Hepatocyte (in vitro differentiated cells): ENCODE measurements at regions not wholly inside any gene's neighbourhood (a gene's known extent, or its start where the extent isn't known, plus 50 kb on each side); places are given as distances from the start of the nearest gene placed in this dataset.

Experiments
- EZH2phosphoT487 ChIP-seq: fragments of 200-600 bp; sonication (generic); IDR thresholded peaks from one replicate; pipeline ENCODE4 v1.6.1; 2018; ENCODE audit warnings: antibody characterized with exemption, mild to moderate bottlenecking, low read depth, moderate library complexity; ENCODE audit not compliant: unreplicated experiment, severe bottlenecking
- TF ChIP-seq, protein P1 (sequence below): fragments of 200-600 bp; sonication (generic); IDR thresholded peaks from 2 replicates; pipeline ENCODE4 v1.5.1; 2016; ENCODE audit warnings: antibody characterized with exemption, mild to moderate bottlenecking; ENCODE audit not compliant: poor library complexity

DNA sequence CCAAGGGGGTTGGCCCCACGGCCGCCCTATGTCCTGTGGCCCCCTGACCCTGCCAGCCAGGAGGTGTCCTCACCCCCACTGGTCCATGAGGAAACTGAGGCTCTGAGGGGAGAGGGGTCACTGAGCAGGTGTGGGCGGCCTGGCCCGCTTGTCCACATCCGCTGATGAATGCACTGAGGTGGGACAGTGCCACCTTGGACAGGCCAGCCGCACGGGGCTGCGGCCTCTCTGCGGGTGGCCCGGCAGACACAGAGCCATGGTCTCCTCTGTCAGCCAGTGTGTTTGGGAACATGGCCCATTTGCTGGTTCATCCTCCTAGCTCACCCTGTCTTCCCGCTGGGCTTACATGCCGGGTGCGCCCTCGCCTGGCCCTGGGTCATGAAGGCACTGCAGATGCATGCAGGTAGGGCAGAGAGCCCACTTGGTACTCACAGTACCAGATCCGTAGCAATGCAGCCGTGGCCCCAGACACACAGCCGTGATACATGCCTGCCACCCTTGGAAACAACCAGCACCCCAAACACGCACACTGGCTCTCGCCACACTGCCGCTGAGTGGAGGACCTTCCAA, 93.9 kb downstream of the ENGASE start:
- TF ChIP-seq EZH2phosphoT487 = no peak
- TF ChIP-seq, protein P1, sequence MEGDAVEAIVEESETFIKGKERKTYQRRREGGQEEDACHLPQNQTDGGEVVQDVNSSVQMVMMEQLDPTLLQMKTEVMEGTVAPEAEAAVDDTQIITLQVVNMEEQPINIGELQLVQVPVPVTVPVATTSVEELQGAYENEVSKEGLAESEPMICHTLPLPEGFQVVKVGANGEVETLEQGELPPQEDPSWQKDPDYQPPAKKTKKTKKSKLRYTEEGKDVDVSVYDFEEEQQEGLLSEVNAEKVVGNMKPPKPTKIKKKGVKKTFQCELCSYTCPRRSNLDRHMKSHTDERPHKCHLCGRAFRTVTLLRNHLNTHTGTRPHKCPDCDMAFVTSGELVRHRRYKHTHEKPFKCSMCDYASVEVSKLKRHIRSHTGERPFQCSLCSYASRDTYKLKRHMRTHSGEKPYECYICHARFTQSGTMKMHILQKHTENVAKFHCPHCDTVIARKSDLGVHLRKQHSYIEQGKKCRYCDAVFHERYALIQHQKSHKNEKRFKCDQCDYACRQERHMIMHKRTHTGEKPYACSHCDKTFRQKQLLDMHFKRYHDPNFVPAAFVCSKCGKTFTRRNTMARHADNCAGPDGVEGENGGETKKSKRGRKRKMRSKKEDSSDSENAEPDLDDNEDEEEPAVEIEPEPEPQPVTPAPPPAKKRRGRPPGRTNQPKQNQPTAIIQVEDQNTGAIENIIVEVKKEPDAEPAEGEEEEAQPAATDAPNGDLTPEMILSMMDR = no peak
